Hepatic stellate cell (primary cell): ENCODE measurements at regions not wholly inside any gene's neighbourhood (a gene's known extent, or its start where the extent isn't known, plus 50 kb on each side); places are given as distances from the start of the nearest gene placed in this dataset.

ENCODE experiments used
- DNase-seq: peaks from one replicate; pipeline ENCODE4 v3.0.0; 2011; ENCODE audit warnings: low spot score

GRCh38 chr5:8857051-8857450, 688.8 kb downstream of the SEMA5A start:
- no peak for DNase-seq

GRCh38 chr5:8861764-8862163, 684.1 kb downstream of the SEMA5A start:
- no peak for DNase-seq

GRCh38 chr5:8864053-8864452, 681.8 kb downstream of the SEMA5A start:
- peak; percentile 6 for DNase-seq

GRCh38 chr5:8865266-8865665, 680.6 kb downstream of the SEMA5A start:
- no peak for DNase-seq

GRCh38 chr5:8865686-8866374, 680.0 kb downstream of the SEMA5A start:
- DNase-seq: no peak

GRCh38 chr5:8868283-8868682, 677.6 kb downstream of the SEMA5A start:
- no peak for DNase-seq

GRCh38 chr5:8869932-8870331, 675.9 kb downstream of the SEMA5A start:
- DNase-seq: no peak

GRCh38 chr5:8870349-8870958, 675.4 kb downstream of the SEMA5A start:
- DNase-seq: no peak

- DNase-seq: no peak
Measured at GRCh38 chr5:8870959-8871355, 674.9 kb downstream of the SEMA5A start.

- no peak for DNase-seq
Measured at GRCh38 chr5:8871446-8871845, 674.4 kb downstream of the SEMA5A start.

- DNase-seq: no peak
Measured at GRCh38 chr5:8875722-8876121, 670.2 kb downstream of the SEMA5A start.

- no peak for DNase-seq
Measured at GRCh38 chr5:8879248-8879647, 666.6 kb downstream of the SEMA5A start.

GRCh38 chr5:8884029-8884428, 661.8 kb downstream of the SEMA5A start:
- no peak for DNase-seq

GRCh38 chr5:8892926-8893325, 652.9 kb downstream of the SEMA5A start:
- no peak for DNase-seq

- no peak for DNase-seq
Measured at GRCh38 chr5:8894031-8894430, 651.8 kb downstream of the SEMA5A start.

GRCh38 chr5:8895062-8895461, 650.8 kb downstream of the SEMA5A start:
- DNase-seq: no peak

- no peak for DNase-seq
Measured at GRCh38 chr5:8895599-8895998, 650.3 kb downstream of the SEMA5A start.

- DNase-seq: no peak
Measured at GRCh38 chr5:8897316-8897715, 648.6 kb downstream of the SEMA5A start.

GRCh38 chr5:8905021-8905420, 640.9 kb downstream of the SEMA5A start:
- no peak for DNase-seq

GRCh38 chr5:8906303-8906967, 639.4 kb downstream of the SEMA5A start:
- no peak for DNase-seq

- DNase-seq: peak; percentile 26
Measured at GRCh38 chr5:8907168-8907868, 638.6 kb downstream of the SEMA5A start.

GRCh38 chr5:8908055-8908683, 637.7 kb downstream of the SEMA5A start:
- no peak for DNase-seq
